Kidney tubule cell (primary cell): ENCODE measurements at regions not wholly inside any gene's neighbourhood (a gene's known extent, or its start where the extent isn't known, plus 50 kb on each side); places are given as distances from the start of the nearest gene placed in this dataset.
"Not testable (repeated sequence)": the region's sequence is repeated elsewhere in the genome, so short reads cannot be mapped to it uniquely, and the experiment has no call there.

Experiments used
- DNase-seq: peaks from one replicate; pipeline ENCODE4 v3.0.0-alpha.2; 2018; ENCODE audit warnings: low spot score

DNA sequence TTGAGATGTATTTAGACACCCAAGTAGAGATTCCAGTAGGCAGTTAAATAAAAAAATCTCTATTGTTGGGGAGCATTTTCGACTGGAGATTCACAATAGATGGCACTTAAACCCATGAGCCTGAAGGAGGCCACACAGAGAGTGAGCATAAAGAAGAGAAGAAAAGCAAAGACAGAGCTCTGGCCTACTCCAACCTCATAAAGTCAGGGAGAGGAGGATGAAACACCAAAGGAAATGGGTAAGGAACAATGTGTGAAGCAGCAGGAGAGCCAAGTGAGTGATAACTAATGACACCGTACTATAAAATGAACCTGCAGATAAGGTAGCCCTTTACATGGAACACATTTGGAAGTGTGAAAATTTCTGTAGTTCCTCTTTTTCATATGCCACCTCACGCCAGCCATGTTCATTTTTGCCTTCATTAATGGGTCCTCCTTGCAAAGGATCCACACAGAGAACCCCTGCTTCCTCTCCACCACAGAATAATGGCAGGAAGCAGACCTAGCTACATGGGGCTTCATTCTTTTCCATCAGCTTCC is 150.0 kb upstream of the SYT10 start:
- DNase-seq = no peak

DNA sequence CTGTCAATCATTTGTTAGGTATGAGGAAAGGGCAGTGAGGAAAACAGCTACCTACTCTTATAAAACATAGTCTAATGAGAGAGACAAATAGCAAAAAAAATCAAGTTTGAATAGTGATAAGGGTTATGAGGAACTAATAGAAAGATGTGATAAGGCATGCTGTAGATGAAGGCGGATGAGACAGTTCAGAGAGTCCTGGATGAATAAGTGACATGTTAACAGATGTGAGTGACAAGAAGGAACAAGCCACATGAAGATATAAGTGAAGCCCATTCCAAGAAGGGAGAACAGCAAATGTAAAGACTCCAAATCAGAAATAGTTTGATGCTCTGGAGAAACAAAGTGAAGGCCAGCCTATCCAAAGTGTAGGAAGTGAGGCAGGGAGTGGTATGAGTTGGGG is 154.1 kb upstream of the SYT10 start:
- DNase-seq = no peak

DNA sequence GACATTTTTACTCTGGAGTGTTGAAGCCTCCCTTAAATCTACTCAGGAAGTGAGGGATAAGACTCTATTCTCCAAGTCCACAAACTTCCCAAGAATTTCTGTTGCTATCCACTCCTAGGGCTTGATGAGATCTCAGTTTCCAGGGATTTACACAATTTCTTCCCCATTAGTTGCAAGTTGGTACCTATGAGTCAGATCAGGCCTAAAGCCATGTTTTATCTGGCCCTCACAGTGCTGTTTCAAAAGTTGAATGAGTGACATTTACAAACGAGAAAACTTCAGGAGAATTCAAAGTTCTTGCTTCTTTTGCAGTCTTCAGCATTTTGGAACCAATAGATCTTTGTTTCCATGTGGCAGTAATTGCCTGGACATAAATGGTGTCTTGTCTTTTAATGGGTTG is 156.4 kb upstream of the SYT10 start:
- no peak for DNase-seq

DNA sequence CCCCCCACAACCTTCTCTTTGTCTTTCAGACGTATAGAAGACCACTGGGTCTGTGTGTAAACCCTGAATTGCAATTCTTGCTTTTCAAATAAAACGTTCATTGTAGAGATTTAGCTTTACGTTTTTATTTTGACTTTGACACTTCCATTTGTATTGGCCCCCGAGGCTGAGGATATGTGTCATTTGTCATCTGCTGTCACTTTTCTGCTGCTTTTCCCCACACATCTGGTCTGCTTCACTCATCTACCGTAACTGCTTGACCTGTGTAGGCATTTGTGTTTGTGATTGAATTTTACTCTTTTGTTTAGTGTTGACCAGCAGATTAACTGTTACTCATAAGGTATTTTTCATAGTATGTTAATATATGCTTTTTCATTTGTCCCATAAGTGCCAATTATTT is 157.2 kb upstream of the SYT10 start:
- DNase-seq = no peak

DNA sequence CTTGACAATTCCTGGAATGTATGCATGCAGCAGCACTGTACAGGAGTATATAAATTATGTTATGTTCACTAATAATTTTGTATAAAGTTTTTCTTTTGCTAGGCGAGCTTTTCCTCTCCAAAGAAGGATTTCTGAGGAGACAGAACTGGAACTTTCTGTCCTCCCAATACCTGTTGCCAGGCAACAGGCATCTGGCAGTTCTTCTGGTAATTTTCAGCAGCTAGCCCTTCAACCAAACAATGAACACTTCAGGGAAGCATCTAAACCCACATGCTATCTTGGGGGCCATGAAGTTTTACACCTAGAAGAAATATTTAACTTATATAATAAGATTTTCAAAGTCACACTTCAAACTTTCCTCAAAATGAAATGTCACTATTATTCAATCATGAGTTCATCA is 162.9 kb upstream of the SYT10 start:
- DNase-seq = no peak

DNA sequence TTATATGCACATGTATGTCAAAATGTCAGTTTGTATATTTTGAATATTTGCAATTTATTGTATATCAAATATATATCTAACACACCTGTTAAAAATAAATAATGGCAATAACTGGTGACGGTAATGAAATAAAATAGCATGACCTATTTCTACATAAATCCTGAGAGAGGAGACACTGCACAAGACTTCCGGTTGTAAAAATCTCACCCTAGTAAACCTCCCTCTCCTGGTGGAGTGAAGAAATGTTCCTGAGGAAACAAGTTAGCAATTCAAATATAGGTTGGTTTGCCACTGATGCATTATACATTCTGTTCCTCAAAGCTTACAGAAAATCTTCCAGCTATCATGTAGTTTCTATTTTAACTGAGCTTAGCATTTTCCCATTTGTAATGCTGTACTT is 166.1 kb upstream of the SYT10 start:
- DNase-seq = peak; percentile 41

DNA sequence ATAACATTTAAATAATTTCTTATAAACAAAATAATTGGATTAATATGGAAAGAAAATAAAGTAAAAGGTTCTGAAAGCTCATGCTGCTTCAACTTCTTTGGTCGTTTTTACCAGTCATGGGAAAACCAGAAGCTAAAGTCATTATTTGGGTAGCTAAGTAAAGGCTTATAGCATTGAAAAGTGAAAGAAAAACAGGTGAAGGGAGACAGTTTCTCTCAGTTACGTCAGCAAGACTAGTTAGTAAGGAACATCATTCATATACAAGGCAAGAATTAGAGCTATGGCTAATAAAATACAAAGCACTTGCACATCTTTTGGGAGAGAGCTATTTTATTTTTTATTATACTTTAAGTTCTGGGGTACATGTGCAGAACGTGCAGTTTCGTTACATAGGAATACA is 170.3 kb upstream of the SYT10 start:
- DNase-seq = no peak

DNA sequence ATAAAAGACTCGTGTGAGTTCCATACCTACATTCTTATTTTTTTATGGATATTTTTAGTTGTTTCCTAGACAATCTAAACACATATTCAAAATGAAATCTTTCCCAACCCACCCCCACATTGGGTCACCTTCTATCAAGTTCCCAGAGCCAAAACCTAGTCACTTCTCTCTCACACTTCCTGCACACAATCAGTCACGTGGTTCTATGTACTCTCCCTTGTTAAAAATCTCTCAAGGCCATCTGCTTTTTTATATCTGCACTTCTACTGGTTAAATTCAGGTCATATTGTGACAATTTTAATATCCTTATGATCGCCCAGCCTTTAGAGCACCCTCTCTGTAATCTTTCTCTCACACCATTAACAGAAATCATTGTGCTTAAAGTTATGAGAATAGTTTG is 175.0 kb upstream of the SYT10 start:
- DNase-seq = no peak

DNA sequence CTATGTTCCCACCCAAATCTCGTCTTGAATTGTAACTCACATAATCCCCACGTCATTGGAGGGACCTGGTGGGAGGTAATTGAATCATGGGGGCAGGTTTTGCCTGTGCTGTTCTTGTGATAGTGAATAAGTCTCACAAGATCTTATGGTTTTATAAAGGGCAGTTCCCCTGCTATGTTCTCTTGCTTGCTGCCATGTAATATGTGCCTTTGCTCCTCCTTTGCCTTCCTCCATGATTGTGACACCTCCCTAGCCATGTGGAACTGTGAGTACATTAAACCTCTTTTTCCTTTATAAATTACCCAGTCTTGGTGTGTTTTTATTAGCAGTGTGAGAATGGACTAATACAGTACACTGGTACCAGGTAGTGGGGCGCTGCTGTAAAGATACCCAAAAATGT is 177.6 kb upstream of the SYT10 start:
- no peak for DNase-seq

DNA sequence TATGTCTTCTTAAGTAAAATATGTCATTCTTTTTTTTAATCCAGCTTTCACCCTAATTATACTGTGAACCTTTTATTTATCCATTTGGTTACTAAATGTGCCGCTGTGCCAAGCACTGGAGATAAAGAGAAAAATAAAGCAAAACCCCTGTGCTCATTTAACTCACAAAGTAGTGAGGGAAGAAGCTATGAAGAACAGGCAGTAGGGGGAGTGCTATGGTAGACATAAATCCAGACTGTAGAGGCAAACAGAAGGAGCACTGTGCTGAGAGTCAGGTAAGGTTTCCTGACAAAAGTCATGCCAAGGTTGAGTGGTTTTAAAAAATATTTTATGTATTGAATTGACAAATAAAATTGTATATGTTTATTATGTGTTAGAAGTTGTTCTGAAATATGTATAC is 188.5 kb upstream of the SYT10 start:
- no peak for DNase-seq

DNA sequence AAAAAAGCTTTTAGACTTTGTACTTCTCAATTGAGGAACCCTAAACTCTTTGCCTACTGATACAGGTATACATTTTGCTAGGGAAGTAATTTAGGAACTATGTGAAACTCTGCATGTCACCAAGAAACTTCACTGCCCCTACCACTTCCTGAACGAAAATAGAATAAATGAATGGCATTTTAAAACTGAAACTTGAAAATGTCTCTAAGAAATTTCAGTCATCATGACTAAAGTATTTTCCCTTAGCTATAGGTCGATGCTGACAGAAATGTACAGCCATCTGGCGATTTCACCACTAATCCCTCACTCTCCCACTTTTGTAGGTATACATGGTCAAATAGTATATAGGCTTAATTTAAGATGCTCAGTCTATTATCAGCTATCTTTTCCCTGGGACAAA is 194.9 kb upstream of the SYT10 start:
- DNase-seq = no peak

DNA sequence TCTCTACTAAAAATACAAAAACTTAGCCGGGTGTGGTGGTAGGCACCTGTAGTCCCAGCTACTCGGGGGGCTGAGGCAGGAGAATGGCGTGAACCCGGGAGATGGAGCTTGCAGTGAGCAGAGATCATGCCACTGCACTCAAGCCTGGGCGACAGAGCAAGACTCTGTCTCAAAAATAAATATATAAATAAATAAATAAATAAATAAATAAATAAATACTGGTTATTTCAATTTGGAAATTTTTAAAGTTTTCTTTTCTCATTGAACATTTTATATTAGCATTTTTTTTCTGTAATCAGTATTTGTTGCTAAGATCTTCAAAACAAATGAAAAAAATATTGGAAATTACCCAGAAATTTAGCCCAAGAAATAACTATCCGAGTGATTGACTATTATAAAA is 197.3 kb upstream of the SYT10 start:
- DNase-seq = not testable (repeated sequence)

DNA sequence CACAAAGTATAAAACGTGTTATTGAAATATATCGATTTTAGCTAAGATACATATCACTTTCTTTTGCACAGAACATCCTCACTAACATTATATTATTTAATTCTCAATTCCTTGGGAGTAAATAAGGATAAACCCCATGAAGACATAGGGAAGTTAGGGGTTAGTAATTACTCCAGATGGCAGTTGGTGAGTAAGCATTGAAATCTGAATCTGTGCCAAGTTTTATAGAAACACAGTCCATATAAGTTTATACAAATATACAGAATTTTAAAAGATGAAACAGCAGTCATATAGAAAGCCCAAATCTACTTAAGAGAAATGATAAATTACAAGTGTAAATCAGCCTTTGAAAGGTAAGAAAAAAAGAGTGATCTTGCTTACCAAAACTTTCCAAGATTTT is 200.4 kb upstream of the SYT10 start:
- no peak for DNase-seq

DNA sequence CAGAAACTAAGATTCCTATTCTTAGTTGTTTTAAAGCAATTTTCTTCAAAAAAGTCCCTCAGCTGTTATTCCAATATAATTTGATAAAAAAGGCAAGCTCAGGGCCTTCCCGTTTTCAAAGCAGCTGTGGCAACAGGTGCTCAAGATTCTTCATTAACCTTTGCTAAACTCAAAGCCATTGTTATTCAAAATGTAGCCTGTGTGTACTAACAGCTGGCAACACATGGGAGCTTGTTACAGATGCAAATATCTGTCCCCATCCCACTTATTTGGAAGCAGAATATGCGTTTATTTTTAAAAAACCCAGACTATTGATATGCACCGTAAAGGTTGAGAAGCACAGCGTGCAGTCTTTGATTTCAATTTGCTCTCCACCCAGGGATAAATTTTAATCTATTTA is 210.4 kb upstream of the SYT10 start:
- DNase-seq = no peak

DNA sequence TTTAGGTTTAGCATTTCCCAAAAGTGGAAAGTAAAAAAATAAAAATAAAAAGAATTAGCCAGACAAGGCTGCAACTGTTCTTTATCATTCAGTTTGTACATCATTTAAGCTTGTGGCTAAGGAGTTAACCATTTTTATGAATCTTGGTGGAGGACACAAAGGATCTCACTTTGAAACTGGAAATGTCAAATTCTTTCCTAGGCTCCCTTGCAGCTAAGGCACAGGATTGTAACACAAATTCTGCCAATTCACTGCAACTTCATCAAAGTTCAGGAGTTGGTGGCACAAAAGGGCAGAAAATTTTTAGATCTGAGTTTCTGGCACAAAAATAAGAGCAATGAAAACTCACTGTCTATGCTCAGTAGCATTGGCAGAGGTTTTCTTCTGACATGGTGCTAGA is 211.2 kb upstream of the SYT10 start:
- DNase-seq = no peak

DNA sequence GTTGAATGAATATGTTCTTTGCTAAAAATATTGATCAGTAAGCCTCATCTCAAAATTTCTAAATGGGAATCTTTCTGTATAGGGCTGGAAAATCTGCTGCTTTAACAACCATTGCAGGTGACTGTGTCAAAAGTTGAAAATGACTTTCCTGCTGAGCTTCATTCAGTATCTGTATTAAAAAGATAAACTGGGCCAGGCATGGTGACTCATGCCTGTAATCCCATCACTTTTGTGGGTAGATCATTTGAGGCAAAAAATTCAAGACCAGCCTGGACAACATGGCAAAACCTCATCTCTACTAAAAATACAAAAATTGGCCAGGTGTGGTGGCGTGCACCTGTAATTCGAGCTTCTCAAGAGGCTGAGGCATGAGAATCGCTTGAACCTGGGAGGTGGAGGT is 213.7 kb upstream of the SYT10 start:
- no peak for DNase-seq

DNA sequence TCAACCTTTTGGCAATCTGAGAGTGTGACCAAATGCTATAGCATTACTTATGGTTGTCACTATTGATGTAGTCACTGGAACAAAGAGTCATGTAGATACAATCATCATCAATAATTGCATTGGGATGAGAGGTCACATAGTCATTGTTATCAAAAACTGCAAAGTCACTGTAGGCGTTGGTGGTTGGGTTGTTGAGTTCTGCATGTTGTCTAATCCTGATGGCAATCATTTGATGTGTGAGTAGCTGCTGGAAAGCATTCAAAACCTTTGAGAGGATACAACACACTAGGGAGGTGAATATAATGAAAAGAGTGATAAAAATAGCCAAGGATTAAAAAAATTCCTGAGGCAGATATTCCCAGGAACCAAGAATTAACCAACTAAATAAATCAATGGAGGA is 214.7 kb upstream of the SYT10 start:
- no peak for DNase-seq

DNA sequence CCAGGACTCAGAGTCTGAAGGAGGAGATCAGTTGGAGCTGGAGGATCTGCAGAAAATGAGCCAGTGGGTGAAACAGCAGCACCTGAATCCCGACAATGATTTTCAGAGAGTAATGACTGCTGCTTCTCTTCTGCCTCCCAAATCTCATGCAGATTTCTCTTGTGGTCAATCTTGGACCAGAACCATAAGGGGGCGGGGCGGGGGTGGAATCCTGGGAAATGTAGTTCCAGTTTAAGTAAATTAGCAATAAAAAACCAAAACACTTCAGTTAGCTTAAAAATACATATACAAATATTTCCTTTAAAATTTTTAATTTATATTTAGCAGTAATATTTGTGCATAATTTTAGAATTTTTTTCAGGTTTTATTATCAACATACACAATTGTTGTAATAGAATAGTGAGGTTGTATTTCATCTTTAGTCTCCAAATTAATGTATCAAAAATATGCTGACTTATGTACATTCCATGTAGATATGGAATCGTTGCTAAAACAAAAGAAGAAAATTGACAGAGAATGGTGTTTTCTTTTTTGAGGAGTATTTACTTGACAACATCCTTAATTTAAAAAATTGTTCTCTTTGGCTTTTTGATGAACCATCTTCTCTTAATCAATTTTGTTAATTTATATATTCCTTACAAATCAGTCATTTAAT is 223.5 kb upstream of the SYT10 start:
- no peak for DNase-seq

DNA sequence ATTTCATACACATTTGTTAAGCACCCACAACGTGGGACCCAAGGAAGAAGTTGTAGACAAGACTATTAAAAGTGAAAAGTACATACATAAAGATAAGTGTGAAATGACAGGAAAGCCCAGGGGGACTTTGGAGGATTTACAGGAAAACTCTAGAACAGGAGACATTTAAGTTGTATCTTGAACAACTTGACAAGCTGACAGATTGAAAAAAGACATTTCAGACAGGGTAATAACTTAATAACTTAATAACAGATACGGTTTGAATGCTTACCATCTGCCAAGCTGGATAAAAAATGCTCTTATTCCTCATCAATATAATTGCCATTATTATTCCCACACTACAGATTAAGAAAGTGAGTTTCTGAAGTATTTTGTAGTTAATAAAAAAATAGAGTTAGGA is 229.7 kb upstream of the SYT10 start:
- no peak for DNase-seq

DNA sequence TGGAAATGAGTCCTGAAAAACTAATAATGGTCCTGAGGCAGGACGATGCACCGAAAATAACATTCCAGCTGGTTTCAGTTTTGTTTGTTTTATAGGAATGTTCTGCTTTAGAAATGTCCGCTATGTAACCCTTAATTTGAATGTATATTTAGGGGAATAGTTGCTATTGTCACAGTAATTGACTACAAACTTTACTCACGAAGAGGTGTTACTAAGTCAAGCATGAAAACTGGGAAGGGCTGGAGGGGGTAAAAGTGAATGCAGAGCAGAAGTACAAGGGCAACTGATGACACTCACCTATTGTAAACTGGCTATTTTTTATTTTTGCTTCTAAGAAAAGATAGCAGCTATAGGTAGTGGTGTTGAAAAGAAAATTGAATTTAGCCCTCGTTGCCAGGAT is 230.7 kb upstream of the SYT10 start:
- no peak for DNase-seq

DNA sequence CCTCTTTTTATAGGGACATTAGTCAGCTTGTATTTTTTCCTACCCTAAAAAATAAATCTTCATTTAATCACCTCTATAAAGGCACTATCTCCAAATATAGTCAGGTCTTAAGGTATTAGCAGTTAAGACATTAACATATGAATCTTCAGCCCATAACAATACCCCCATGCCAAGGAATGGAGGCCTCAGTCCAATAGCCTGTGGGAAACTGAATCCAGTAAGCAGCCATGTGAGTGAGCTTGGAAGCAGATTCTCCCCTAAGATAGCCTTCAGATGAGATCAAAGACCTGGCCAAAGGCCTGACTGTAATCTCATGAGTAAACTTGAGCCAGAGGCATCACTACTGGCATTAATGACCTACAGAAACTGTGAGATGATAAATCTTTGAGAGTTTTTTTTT is 232.1 kb upstream of the SYT10 start:
- DNase-seq = no peak

DNA sequence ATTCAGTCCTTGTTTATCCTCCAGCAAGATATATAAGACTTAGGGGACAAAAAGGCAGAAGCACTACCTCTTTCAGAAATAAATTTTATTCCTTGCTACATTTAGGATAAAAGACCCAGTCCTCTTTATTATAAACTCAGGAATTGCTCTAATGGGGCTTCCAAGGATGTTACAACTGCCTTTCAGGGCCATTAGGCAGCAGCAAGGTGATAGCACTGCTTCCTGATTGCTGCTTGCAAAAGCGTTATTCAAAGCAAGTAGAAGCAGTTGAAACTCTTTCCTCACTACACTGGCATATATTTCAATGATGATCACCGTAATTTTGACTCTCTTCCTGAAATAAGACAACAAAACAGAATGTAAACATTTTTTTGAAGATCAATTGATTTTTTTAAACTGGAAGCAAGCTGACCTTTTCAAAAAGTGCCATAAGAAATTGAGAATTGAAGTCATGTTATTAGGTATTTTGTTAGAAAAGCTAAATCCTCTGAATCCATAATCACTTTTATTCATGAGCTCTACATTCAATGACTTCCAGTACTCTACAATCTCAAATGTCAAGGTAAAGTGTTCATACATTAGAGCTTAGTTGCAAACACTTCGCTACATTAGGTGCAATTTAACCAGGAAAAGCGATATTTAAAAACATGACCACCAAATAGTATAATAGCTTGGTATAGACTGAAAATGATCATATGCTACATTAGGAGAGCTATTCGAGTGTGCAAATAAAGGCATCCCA is 233.4 kb upstream of the SYT10 start:
- no peak for DNase-seq

DNA sequence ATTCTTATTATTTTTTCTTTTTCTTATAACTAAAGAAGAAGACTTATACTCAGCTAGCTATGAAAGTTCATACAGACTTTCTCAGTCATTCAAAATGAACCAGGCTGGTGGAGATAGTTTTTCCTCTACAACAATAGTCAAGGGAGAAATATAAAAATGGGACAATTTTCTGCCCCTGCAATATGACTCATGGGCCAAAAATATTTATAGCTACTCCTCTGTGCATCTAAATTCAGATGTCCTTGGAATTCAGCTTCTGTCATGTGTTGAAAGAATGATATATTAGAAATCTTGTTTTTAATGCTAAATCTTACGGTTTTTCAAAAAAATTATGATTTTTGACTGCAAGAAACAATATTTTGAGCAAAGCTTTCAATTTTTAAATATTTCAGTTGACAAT is 237.2 kb upstream of the SYT10 start:
- no peak for DNase-seq
